ENCODE measurements at regions not wholly inside any gene's neighbourhood (a gene's known extent, or its start where the extent isn't known, plus 50 kb on each side); places are given as distances from the start of the nearest gene placed in this dataset. TPM values are rescaled to one million over a fixed set of nuclear protein-coding genes. Genes with fewer than 3 reads are reported as not detected.

DNA sequence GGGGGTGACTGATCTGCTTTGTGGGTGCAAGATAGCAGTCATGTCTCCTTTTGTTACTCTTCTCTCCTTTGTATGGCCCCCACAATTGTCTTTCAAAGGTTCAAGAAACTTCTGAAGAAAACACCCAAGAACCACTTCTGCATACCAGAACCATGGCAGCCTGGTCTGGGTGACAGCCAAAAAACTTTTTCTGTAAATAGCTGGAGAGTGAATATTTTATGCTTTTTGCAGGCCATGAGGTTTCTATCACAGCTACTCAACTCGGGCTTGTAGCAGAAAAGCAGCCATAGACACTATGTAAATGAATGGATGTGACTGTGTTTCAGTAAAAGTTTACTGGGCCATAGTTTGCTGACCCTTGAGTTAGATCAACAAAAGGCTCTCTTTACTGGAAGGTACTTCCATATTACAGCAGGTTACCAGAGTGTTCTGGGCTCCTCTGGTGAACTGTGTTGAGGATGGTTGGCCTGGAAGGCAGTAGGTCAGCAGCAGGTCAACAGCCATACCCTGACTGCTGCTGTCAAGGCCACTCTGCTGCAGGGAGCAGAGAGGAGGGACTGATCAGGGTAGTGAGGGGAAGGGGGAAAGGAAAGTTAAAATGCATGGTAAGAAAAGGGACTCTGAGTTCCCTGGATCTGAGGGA is 116.4 kb downstream of the GDAP2 start:
- Histone ChIP-seq H3K9me3 (ENCODE audit: control insufficient read depth, low read length) (no peaks in the 10 kb centered on the region), H2AK5ac (ENCODE audit: low read length, severe bottlenecking) (no peak overlapping the region), H4K91ac (ENCODE audit: low read length) (peak overlapping the region; percentile 91), H3K27ac (ENCODE audit: low read length, poor library complexity, severe bottlenecking) (no peak overlapping the region), H2BK120ac (ENCODE audit: low read depth, low read length) (no peak overlapping the region), H4K8ac (ENCODE audit: low read length) (peak overlapping the region; percentile 91), H2AFZ (ENCODE audit: low read depth, low read length) (no peak overlapping the region), H3K23ac (ENCODE audit: low read length in 2 of 2) (no peak overlapping the region), H3K9ac (ENCODE audit: low read length) (no peak overlapping the region), H3K36me3 (ENCODE audit: control insufficient read depth in 1 of 2, insufficient read depth in 2 of 2, low read depth in 1 of 2, low read length in 2 of 2) (no peaks in the 10 kb centered on the region), H3K4me3 (ENCODE audit: insufficient read depth in 1 of 2, low read depth in 1 of 2, low read length in 2 of 2) (peak overlapping the region in 1 of 2 experiments; percentile 11), H3K4me1 (ENCODE audit: control insufficient read depth, insufficient read depth, low read depth, low read length) (peaks cover 5% of the 10 kb centered on the region), H3K4me2 (ENCODE audit: low read length, poor library complexity, severe bottlenecking) (no peak overlapping the region), H3K4ac (ENCODE audit: low read depth in 1 of 2, low read length in 2 of 2) (no peak overlapping the region), H3K27me3 (ENCODE audit: control insufficient read depth in 1 of 2, insufficient read depth in 1 of 2, low read length in 2 of 2) (no peaks in the 10 kb centered on the region), H3K18ac (ENCODE audit: low read depth in 1 of 2, low read length in 2 of 2) (peak overlapping the region; percentile 66 to 89), H2BK12ac (ENCODE audit: low read length in 2 of 2) (peak overlapping the region; percentile 86 to 92), H3K14ac (ENCODE audit: low read length in 2 of 2) (peak overlapping the region in 1 of 2 experiments; percentile 26), H3K79me1 (replicated peaks; ENCODE audit: low read length, poor library complexity, severe bottlenecking) (no peaks in the 10 kb centered on the region), H2BK15ac (ENCODE audit: low read depth, poor library complexity, severe bottlenecking) (peak overlapping the region; percentile 58), H2BK5ac (ENCODE audit: low read depth, low read length, poor library complexity, severe bottlenecking) (no peak overlapping the region)
- peak; percentile 41 for DNase-seq
- WGBS = 65% methylated on average over 1 of the region's 1 CpG

Small RNA genes in the stretch of these regions (small RNA-seq; reads per million reads assigned to genes)
- gene AL390877.1 (ENCODE audit: low read depth) (not detected), gene RF00561 (ENCODE audit: low read depth) (not detected)

Data from mesenchymal stem cell (in vitro differentiated cells and primary cell).